Right lobe of liver (tissue), 6 donors: ENCODE measurements at regions not wholly inside any gene's neighbourhood (a gene's known extent, or its start where the extent isn't known, plus 50 kb on each side); places are given as distances from the start of the nearest gene placed in this dataset.

Source experiments
- ATAC-seq, 4 donors: fragments of 200-7000 bp; cut with Tn5 transposase; one replicate each; pipeline ENCODE4 v1.9.1; 2020; ENCODE audit warnings: mild to moderate bottlenecking in 4 of 4, moderate library complexity in 4 of 4
- DNase-seq, 3 donors: peaks; one replicate each; pipeline ENCODE4 v3.0.0-alpha.2; 2020
- H3K27ac ChIP-seq, 3 donors: fragments of 200-600 bp; one replicate each; pipeline ENCODE4 v1.8.0; 2022
- H3K27me3 ChIP-seq, 2 donors: fragments of 200-600 bp; one replicate each; pipeline ENCODE4 v1.8.0; 2022
- H3K36me3 ChIP-seq, 4 donors: fragments of 200-600 bp; sonication (generic) in 1 of 4; one replicate each; pipeline versions ENCODE4 v1.5.1 to v1.8.0; 2017 to 2022; ENCODE audit warnings: control low read depth in 1 of 4
- H3K4me1 ChIP-seq, 4 donors: fragments of 200-600 bp; sonication (generic) in 1 of 4; one replicate each; pipeline versions ENCODE4 v1.5.1 to v1.8.0; 2017 to 2022; ENCODE audit warnings: control low read depth in 1 of 4
- H3K4me3 ChIP-seq, 3 donors: fragments of 200-600 bp; one replicate each; pipeline ENCODE4 v1.8.0; 2022
- H3K9me3 ChIP-seq, 4 donors: fragments of 200-600 bp; sonication (generic) in 1 of 4; one replicate each; pipeline versions ENCODE4 v1.5.1 to v1.8.0; 2017 to 2022; ENCODE audit warnings: control low read depth in 1 of 4
- POLR2A ChIP-seq: fragments of 450-650 bp; IDR thresholded peaks from one replicate; pipeline ENCODE4 v1.6.1; 2017; ENCODE audit warnings: antibody characterized with exemption, mild to moderate bottlenecking
- WGBS: methylation state at CpG from one replicate; pipeline ENCODE4 v1.1.6; 2018; ENCODE audit warnings: low coverage, low lambda C conversion rate; ENCODE audit not compliant: insufficient coverage; ENCODE audit errors: missing lambda C conversion rate; 5-methylcytosine and 5-hydroxymethylcytosine counted together
- intact Hi-C, 2 donors: fragments of 100-400 bp; cut with DNase I; formaldehyde crosslinking; loops; one replicate each; pipeline versions ENCODE4 v1.11.2 to v1.14.1; 2022
- TF ChIP-seq, protein P1 (sequence below), 4 donors: fragments of 200-600 bp in 3 of 4; fragments of 450-650 bp in 1 of 4; IDR thresholded peaks; one replicate each; pipeline versions ENCODE4 v1.5.1 to v1.8.0; 2016 to 2022; ENCODE audit warnings: antibody characterized with exemption in 4 of 4, mild to moderate bottlenecking in 2 of 4
- donor health status: DM: no; HTN: yes; CAD: no.
- donor health status: DM: no; HTN: no; CAD: no.
- donor health status: DM: no; HTN: no; CAD: no.
- donor health status: DM: no; HTN: yes; CAD: no.
- donor health status: DM: no; HTN: yes; CAD: no.

DNA sequence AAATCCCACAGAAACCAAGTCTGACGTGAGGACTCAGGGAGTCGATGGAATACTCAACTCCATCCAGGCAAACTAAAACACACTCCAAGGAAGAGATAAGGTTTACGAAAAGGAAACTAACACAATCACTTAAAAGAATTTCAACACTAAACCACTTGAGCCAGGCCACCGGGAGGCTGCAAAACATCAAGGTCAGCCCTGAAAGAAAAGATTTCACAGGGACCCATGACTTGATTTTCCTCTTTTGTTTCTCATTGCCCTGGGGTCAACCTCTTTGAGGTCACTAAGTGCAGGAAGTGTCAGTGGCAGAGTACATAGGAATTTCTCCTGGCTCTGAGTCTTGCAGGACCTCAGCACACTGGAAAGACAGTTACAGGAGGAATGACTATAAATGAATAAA, 77.8 kb upstream of the TARS1 start:
- H3K27ac ChIP-seq: peak overlapping the region in 2 of 3 donors; percentile 31 to 33
- whole genome bisulfite sequencing: 8% methylated on average over 4 of the region's 4 CpGs
- no peak for DNase-seq

GRCh38 chr5:33363537-33363936, 77.2 kb upstream of the TARS1 start:
- H3K27ac ChIP-seq: peak overlapping the region in 1 of 3 donors; percentile 13
- DNase-seq (no peak), ATAC-seq (no peak)
- no peaks in the 10 kb centered on the region for H3K27me3 ChIP-seq
- no peak overlapping the region for H3K4me3 ChIP-seq
- TF ChIP-seq, protein P1, sequence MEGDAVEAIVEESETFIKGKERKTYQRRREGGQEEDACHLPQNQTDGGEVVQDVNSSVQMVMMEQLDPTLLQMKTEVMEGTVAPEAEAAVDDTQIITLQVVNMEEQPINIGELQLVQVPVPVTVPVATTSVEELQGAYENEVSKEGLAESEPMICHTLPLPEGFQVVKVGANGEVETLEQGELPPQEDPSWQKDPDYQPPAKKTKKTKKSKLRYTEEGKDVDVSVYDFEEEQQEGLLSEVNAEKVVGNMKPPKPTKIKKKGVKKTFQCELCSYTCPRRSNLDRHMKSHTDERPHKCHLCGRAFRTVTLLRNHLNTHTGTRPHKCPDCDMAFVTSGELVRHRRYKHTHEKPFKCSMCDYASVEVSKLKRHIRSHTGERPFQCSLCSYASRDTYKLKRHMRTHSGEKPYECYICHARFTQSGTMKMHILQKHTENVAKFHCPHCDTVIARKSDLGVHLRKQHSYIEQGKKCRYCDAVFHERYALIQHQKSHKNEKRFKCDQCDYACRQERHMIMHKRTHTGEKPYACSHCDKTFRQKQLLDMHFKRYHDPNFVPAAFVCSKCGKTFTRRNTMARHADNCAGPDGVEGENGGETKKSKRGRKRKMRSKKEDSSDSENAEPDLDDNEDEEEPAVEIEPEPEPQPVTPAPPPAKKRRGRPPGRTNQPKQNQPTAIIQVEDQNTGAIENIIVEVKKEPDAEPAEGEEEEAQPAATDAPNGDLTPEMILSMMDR (IDR thresholded peaks at IDR 0.05): no peak
- TF ChIP-seq POLR2A: no peak
- no peaks in the 10 kb centered on the region for H3K9me3 ChIP-seq
- WGBS: 59% methylated on average over 3 of the region's 3 CpGs
- no peaks in the 10 kb centered on the region for H3K36me3 ChIP-seq
- intact Hi-C loops: no loop called here
- no peaks in the 10 kb centered on the region for H3K4me1 ChIP-seq

More for the DNA sequence above, 77.8 kb upstream of the TARS1 start:
- Histone ChIP-seq H3K27me3 (no peaks in the 10 kb centered on the region), H3K36me3 (no peaks in the 10 kb centered on the region), H3K9me3 (no peaks in the 10 kb centered on the region), H3K4me3 (no peak overlapping the region), H3K4me1 (no peaks in the 10 kb centered on the region)
- TF ChIP-seq, protein P1 (IDR thresholded peaks at IDR 0.05): no peak
- TF ChIP-seq POLR2A: no peak
- intact Hi-C loops: no loop called here
- ATAC-seq: peak; percentile 70 to 88 (median 86)

- ATAC-seq (peak; percentile 51 to 65 (median 56)), DNase-seq (no peak)
These were observed 76.4 kb upstream of the TARS1 start for GRCh38 chr5:33364406-33364805.

DNA sequence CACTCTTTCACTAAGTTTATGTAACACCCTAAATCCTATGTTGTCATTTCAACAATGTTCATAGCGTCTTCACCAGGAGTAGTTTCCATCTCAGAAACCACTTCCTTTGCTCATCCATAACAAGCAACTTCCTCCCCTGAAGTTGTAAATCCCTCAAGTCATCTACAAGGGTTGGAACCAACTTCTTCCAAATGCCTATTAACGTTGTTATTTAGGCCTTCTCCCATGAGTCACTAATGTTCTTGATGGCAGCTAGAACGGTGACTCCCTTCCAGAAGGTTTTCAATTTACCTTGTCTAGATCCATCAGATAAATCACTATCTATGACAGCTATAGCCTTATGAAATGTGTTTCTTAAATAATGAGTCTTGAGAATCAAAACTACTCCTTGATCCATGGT, 73.3 kb upstream of the TARS1 start:
- Histone ChIP-seq H3K9me3 (no peaks in the 10 kb centered on the region), H3K4me1 (no peaks in the 10 kb centered on the region), H3K27me3 (no peaks in the 10 kb centered on the region), H3K36me3 (no peaks in the 10 kb centered on the region), H3K27ac (no peak overlapping the region), H3K4me3 (no peak overlapping the region)
- DNase-seq: no peak
- no peak for ATAC-seq
- TF ChIP-seq, protein P1 (IDR thresholded peaks at IDR 0.05): no peak
- TF ChIP-seq POLR2A: no peak
- intact Hi-C loops: no loop called here
- WGBS: 62% methylated on average over 3 of the region's 3 CpGs

More at GRCh38 chr5:33364406-33364805, 76.4 kb upstream of the TARS1 start:
- no peaks in the 10 kb centered on the region for H3K4me1 ChIP-seq
- H3K4me3 ChIP-seq: no peak overlapping the region
- H3K27me3 ChIP-seq: no peaks in the 10 kb centered on the region
- no peak for TF ChIP-seq POLR2A
- TF ChIP-seq, protein P1 (IDR thresholded peaks at IDR 0.05): no peak
- 43% methylated on average over 2 of the region's 2 CpGs for WGBS
- H3K9me3 ChIP-seq: no peaks in the 10 kb centered on the region
- no peaks in the 10 kb centered on the region for H3K36me3 ChIP-seq
- intact Hi-C loops: no loop called here
- H3K27ac ChIP-seq: peak overlapping the region in 1 of 3 donors; percentile 13
